ENCODE measurements at regions not wholly inside any gene's neighbourhood (a gene's known extent, or its start where the extent isn't known, plus 50 kb on each side); places are given as distances from the start of the nearest gene placed in this dataset.

GRCh38 chr12:17344649-17345048 is 738.7 kb upstream of the LMO3 start:
- WGBS, 3 donors = 79 to 96% (median 89%) methylated on average over 1 of the region's 1 CpG
- H3K36me3 ChIP-seq = no peaks in the 10 kb centered on the region
- H3K27ac ChIP-seq = no peak overlapping the region
- no peak for DNase-seq
- intact Hi-C loops (cut with DNase I) = no loop called here
- no peaks in the 10 kb centered on the region for H3K9me3 ChIP-seq
- no peak overlapping the region for H3K4me3 ChIP-seq
- TF ChIP-seq POLR2A (IDR thresholded peaks at IDR 0.05) (no peak), EP300 (IDR thresholded peaks at IDR 0.05) (no peak)
- H3K27me3 ChIP-seq = no peaks in the 10 kb centered on the region
- no peaks in the 10 kb centered on the region for H3K4me1 ChIP-seq (ENCODE audit: insufficient read depth)

GRCh38 chr12:17342381-17342961 is 736.5 kb upstream of the LMO3 start:
- H3K4me3 ChIP-seq = no peak overlapping the region
- no peaks in the 10 kb centered on the region for H3K9me3 ChIP-seq
- no peak for TF ChIP-seq EP300 (IDR thresholded peaks at IDR 0.05)
- TF ChIP-seq, protein P1, sequence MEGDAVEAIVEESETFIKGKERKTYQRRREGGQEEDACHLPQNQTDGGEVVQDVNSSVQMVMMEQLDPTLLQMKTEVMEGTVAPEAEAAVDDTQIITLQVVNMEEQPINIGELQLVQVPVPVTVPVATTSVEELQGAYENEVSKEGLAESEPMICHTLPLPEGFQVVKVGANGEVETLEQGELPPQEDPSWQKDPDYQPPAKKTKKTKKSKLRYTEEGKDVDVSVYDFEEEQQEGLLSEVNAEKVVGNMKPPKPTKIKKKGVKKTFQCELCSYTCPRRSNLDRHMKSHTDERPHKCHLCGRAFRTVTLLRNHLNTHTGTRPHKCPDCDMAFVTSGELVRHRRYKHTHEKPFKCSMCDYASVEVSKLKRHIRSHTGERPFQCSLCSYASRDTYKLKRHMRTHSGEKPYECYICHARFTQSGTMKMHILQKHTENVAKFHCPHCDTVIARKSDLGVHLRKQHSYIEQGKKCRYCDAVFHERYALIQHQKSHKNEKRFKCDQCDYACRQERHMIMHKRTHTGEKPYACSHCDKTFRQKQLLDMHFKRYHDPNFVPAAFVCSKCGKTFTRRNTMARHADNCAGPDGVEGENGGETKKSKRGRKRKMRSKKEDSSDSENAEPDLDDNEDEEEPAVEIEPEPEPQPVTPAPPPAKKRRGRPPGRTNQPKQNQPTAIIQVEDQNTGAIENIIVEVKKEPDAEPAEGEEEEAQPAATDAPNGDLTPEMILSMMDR (IDR thresholded peaks at IDR 0.05) = no peak
- TF ChIP-seq POLR2A (IDR thresholded peaks at IDR 0.05) = no peak
- intact Hi-C loops (cut with DNase I) = no loop called here
- no peaks in the 10 kb centered on the region for H3K36me3 ChIP-seq
- no peaks in the 10 kb centered on the region for H3K27me3 ChIP-seq
- no peak for DNase-seq
- no peaks in the 10 kb centered on the region for H3K4me1 ChIP-seq (ENCODE audit: insufficient read depth)
- whole genome bisulfite sequencing, 3 donors = 30 to 60% (median 40%) methylated on average over 1 of the region's 1 CpG
- no peak overlapping the region for H3K27ac ChIP-seq

GRCh38 chr12:17335487-17335886 is 729.5 kb upstream of the LMO3 start:
- H3K27ac ChIP-seq = no peak overlapping the region
- no peaks in the 10 kb centered on the region for H3K27me3 ChIP-seq
- H3K4me3 ChIP-seq = no peak overlapping the region
- no peaks in the 10 kb centered on the region for H3K9me3 ChIP-seq
- no peaks in the 10 kb centered on the region for H3K4me1 ChIP-seq (ENCODE audit: insufficient read depth)
- H3K36me3 ChIP-seq = no peaks in the 10 kb centered on the region
- TF ChIP-seq, protein P1 (IDR thresholded peaks at IDR 0.05) = no peak
- no peak for TF ChIP-seq EP300 (IDR thresholded peaks at IDR 0.05)
- no peak for TF ChIP-seq POLR2A (IDR thresholded peaks at IDR 0.05)
- no peak for DNase-seq
- 41 to 70% (median 43%) methylated on average over 3 of the region's 3 CpGs for WGBS, 3 donors
- intact Hi-C loops (cut with DNase I) = no loop called here

GRCh38 chr12:17334784-17335183 is 728.8 kb upstream of the LMO3 start:
- no peaks in the 10 kb centered on the region for H3K4me1 ChIP-seq (ENCODE audit: insufficient read depth)
- no peaks in the 10 kb centered on the region for H3K9me3 ChIP-seq
- 55 to 72% (median 70%) methylated on average over 3 of the region's 3 CpGs for WGBS, 3 donors
- no peak overlapping the region for H3K27ac ChIP-seq
- no peaks in the 10 kb centered on the region for H3K27me3 ChIP-seq
- intact Hi-C loops (cut with DNase I) = no loop called here
- no peak overlapping the region for H3K4me3 ChIP-seq
- no peak for DNase-seq
- TF ChIP-seq EP300 (IDR thresholded peaks at IDR 0.05) (no peak), POLR2A (IDR thresholded peaks at IDR 0.05) (no peak)
- TF ChIP-seq, protein P1 (IDR thresholded peaks at IDR 0.05) = no peak
- H3K36me3 ChIP-seq = no peaks in the 10 kb centered on the region

DNA sequence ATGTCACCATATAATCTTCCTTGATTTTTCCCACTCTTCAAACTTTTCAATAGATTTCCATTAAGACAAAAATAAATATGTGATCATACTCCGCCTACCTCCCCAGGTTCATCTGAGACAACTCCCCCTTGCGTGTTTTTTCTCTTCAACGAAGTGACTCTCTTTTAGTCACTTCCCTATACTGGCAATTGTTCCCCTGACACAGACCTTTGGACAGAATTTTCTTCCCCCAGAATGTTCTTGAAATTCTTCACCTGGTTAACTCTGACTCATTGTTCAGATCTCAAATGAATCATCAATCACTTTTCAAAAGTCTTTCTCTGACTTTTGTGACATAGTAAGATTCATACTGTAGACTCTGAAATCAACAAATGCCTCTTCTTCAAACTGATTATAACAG is 727.3 kb upstream of the LMO3 start:
- TF ChIP-seq POLR2A (IDR thresholded peaks at IDR 0.05) (no peak), EP300 (IDR thresholded peaks at IDR 0.05) (no peak)
- TF ChIP-seq, protein P1 (IDR thresholded peaks at IDR 0.05) = no peak
- no peak for DNase-seq
- intact Hi-C loops (cut with DNase I) = no loop called here
- H3K9me3 ChIP-seq = no peaks in the 10 kb centered on the region
- no peaks in the 10 kb centered on the region for H3K4me1 ChIP-seq (ENCODE audit: insufficient read depth)
- no peaks in the 10 kb centered on the region for H3K36me3 ChIP-seq
- 84 to 94% (median 90%) methylated on average over 3 of the region's 3 CpGs for WGBS, 3 donors
- no peak overlapping the region for H3K27ac ChIP-seq
- no peaks in the 10 kb centered on the region for H3K27me3 ChIP-seq
- H3K4me3 ChIP-seq = no peak overlapping the region
